ENCODE measurements at regions not wholly inside any gene's neighbourhood (a gene's known extent, or its start where the extent isn't known, plus 50 kb on each side); places are given as distances from the start of the nearest gene placed in this dataset.
A peak's percentile ranks its signal among the peaks of the same experiment; 100 is the strongest.

GRCh38 chr9:19533373-19533772 lies 124.6 kb downstream of the ACER2 start:
- no peak for FAIRE-seq
- TF ChIP-seq POLR2A (IDR thresholded peaks at IDR 0.05; ENCODE audit: low read depth, low read length), result no peak
- no peak for DNase-seq (ENCODE audit: insufficient read length, low spot score)

GRCh38 chr9:19527663-19528062 lies 118.9 kb downstream of the ACER2 start:
- DNase-seq (ENCODE audit: insufficient read length, low spot score) (no peak), FAIRE-seq (no peak)
- no peak for TF ChIP-seq POLR2A (IDR thresholded peaks at IDR 0.05; ENCODE audit: low read depth, low read length)

DNA sequence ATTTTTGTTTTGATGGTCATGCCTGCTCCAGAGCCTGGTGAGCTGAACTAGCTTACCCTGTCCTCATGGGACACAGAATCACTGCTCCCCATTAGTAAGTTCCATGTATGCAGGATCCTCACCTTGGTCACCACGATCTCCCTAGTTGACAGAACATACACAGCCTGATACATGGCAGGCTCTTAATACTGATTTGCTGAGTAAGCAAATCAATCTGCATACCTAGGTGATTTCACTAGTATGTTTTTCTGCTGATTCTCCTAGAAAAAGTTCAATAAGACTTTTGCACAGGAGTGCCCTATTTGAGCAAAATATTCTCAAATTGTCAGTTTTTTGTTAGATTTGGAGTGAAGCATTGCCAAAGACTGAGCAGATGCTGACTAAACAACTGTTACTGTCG lies 113.7 kb downstream of the ACER2 start:
- FAIRE-seq, result no peak
- no peak for DNase-seq (ENCODE audit: insufficient read length, low spot score)
- no peak for TF ChIP-seq POLR2A (IDR thresholded peaks at IDR 0.05; ENCODE audit: low read depth, low read length)

- no peak for TF ChIP-seq POLR2A (IDR thresholded peaks at IDR 0.05; ENCODE audit: low read depth, low read length)
- FAIRE-seq, result no peak
- DNase-seq (ENCODE audit: insufficient read length, low spot score), result no peak
Measured at GRCh38 chr9:19521205-19521604, 112.4 kb downstream of the ACER2 start.

- TF ChIP-seq POLR2A (IDR thresholded peaks at IDR 0.05; ENCODE audit: low read depth, low read length), result no peak
- FAIRE-seq (no peak), DNase-seq (ENCODE audit: insufficient read length, low spot score) (peak; percentile 13)
Measured at GRCh38 chr9:19517202-19517942, 108.6 kb downstream of the ACER2 start.

- TF ChIP-seq POLR2A (IDR thresholded peaks at IDR 0.05; ENCODE audit: low read depth, low read length), result no peak
- FAIRE-seq, result no peak
- DNase-seq (ENCODE audit: insufficient read length, low spot score), result no peak
Measured at GRCh38 chr9:19516348-19516747, 107.5 kb downstream of the ACER2 start.

GRCh38 chr9:19513671-19514275 lies 105.0 kb downstream of the ACER2 start:
- TF ChIP-seq POLR2A (IDR thresholded peaks at IDR 0.05; ENCODE audit: low read depth, low read length), result no peak
- FAIRE-seq (no peak), DNase-seq (ENCODE audit: insufficient read length, low spot score) (no peak)

- no peak for TF ChIP-seq POLR2A (IDR thresholded peaks at IDR 0.05; ENCODE audit: low read depth, low read length)
- DNase-seq (ENCODE audit: insufficient read length, low spot score), result no peak
- FAIRE-seq, result no peak
Measured at GRCh38 chr9:19512103-19512832, 103.5 kb downstream of the ACER2 start.

DNA sequence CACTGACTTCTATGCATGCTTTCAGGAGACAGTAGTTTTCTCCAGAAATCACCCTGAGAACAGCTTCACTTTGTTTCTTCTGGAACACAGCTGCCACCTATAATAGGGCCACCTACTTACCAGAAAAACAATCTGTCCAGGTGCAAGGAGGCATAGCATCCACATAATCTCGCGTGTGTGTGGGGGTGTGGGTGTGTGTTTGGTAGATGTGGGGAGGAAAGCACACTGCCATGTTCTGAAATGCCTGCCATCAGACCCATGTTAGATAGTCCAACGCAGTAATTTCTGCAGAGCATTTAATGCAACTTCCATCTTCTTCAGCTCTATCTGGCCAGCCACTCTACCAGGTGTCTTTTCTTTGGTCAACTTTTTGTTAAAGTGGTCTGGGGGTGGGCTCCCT lies 102.9 kb downstream of the ACER2 start:
- no peak for DNase-seq (ENCODE audit: insufficient read length, low spot score)
- FAIRE-seq, result no peak
- no peak for TF ChIP-seq POLR2A (IDR thresholded peaks at IDR 0.05; ENCODE audit: low read depth, low read length)

DNA sequence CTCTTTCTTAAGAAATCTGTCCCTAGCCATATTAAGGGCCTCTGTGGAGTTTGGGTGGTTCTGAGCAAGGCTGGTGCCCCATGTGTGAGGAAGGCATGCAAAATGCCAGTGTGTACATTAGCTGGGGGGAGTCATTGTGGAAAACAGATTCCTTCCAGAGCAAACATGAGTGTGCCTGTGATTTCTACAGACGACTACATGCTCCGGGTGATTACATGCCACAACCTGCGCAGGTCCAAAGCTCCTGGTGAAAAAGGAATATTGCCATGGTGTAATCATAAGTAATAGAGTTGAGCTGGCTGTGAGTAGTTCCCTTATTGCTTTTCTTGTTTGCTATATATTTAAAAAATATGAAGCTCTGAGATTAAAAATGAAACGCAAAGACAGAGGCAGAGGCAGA lies 102.1 kb downstream of the ACER2 start:
- FAIRE-seq (no peak), DNase-seq (ENCODE audit: insufficient read length, low spot score) (no peak)
- no peak for TF ChIP-seq POLR2A (IDR thresholded peaks at IDR 0.05; ENCODE audit: low read depth, low read length)
